HG02678 (cell line): ENCODE measurements at regions not wholly inside any gene's neighbourhood (a gene's known extent, or its start where the extent isn't known, plus 50 kb on each side); places are given as distances from the start of the nearest gene placed in this dataset.
"Not testable (repeated sequence)": the region's sequence is repeated elsewhere in the genome, so short reads cannot be mapped to it uniquely, and the experiment has no call there.

Experiments used
- ATAC-seq: cut with Tn5 transposase; IDR thresholded peaks from one replicate; pipeline ENCODE4 v1.9.1; 2021; ENCODE audit warnings: mild to moderate bottlenecking, moderate library complexity; ENCODE audit not compliant: unreplicated experiment

DNA sequence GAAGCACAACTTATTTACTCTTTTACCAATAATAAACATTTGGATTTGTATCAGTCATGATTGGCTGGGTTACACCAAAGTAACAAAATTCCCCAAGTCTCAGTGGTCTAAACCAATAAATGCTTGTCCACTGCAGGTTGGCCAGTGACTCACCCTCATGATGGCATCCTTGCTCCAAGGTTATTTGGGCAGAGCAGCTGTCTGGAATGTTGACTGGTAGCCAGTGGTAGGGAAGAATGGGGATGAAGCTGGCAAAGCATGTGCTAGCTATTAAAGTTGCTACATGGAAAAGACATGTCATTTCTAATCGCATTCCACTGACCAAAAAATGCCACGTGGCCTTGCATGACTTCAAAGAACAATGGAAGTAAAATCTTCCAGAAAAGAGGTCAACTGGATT, 1168.7 kb upstream of the CELF2 start:
- no peak for ATAC-seq

DNA sequence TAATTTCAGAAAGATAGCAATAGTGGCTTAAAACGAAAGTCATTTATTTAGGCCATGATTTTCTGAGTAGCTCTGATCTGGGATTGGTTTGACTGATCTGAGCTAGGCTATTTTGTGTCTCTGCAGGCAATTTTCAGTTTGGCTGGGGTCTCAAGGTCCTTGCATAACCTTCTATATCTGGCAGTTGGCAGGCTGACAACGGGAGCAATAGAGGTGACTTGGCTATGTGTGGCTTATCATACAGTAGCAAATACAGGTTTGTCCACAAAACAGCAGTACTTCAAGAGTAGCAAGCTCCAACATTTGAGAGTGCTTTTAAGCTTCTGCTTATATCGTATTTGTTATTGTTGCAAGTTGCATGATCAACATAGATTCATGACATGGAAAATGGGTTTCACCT, 1167.3 kb upstream of the CELF2 start:
- ATAC-seq, result no peak

DNA sequence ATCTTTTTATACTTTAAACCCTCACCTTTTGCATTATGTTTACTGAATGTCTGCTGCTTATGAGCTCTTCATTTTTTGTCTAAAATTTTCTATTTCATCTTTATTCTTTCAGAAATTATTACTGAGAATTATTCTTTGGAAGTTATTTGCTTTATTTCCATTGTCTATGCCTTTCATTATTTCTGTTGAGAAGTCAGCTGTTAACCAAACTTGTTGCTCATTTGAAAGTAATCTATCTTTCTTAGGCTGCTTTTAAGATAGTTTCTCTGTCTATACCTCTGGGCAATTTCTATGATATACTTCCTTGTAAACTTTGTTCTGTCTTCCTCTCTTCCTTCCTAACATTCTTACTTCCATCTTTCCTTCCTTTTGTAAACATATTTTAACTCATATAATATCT, 1165.9 kb upstream of the CELF2 start:
- ATAC-seq, result no peak

DNA sequence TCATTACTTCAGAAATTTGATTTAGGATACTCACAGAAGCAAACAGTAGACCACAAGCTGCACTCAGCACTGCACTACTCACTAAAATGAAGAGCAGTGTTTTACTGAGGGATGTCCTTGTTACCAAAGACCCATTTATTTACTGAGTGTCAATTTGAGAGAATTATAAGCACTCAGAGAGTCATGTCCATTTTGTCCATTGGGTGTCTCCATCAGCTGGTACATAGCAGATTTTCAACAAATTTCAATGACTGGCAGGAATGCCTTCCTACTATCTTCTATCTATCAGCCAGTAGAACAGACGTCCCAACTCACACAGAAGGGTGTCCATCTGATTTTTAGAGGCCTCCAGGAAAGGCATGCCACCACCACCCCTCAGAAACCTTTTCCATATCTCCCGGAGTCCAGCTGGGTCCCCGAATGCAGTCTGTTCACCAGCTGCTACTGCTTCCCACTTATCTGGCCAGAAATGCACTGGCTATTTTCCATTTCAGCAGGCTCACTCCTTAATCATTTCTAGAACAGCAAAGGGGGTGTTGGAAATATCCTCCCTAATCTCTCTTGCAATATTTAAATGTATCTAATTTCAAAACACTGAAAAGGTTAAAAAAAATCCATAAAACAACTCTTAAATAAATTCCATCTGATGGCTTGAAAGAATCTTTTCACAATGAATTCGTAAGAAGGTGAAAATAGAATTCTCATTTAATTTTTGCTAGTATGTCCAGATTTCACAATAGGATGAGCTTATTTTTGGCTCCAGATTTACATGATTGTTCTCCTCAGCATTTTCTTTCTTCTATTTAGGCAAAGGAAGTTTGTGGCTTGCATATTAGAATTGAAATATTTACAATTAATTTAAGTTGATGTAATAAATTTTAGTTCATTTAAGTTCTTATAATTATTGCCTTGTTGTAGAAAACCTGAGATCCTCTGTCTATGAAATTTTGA, 1164.0 kb upstream of the CELF2 start:
- ATAC-seq, result no peak

DNA sequence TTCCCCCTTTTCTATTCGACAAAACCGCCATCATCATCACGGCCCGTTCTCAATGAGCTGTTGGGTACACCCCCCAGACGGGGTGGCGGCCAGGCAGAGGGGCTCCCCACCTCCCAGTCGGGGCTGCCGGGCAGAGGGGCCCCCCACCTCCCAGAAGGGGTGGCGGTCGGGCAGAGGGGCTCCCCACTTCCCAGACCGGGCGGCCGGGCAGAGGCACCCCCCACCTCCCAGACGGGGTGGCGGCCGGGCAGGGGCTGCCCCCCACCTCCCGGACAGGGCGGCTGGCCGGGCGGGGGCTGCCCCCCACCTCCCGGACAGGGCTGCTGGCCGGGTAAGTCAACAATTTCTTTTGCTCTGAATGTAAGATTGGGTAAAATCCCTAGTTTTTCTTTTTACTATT, 1162.2 kb upstream of the CELF2 start:
- not testable (repeated sequence) for ATAC-seq

DNA sequence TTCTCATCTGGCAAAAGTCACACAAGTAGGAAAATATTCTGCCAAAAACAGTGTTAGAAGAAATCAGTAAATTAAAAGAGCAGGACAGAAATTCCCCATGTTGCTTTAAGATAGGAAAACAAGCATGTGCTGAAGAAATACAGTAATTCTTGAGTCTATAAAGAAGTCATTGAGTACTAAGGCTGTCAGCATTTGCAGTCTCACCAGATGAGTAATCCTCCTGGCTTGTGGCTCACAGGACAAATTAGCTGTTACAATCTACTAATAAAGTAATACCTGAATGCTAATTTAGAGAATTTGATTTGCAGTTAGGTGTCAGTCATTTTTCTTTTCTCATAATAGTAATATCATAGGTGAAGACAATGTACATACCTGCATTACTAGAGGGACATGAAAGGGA, 1158.9 kb upstream of the CELF2 start:
- no peak for ATAC-seq

DNA sequence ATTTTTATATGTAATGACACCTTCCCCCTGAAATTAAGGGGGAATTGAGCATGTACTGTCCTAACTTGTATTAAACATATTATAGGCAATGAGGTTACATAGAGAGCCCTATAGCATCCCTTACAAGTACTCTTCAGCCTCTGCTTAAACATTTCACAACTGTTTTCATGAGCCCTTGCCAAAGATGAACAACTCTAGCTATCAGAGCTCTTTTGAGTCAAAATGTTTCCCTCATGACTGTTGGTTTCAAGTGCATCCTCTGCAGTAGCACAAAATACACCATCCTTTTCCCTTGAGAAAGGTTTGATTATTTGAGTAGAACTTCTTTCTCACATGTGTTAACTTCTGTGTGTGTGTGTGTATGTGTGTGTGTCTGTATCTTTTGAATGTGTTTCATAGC, 1157.6 kb upstream of the CELF2 start:
- no peak for ATAC-seq

DNA sequence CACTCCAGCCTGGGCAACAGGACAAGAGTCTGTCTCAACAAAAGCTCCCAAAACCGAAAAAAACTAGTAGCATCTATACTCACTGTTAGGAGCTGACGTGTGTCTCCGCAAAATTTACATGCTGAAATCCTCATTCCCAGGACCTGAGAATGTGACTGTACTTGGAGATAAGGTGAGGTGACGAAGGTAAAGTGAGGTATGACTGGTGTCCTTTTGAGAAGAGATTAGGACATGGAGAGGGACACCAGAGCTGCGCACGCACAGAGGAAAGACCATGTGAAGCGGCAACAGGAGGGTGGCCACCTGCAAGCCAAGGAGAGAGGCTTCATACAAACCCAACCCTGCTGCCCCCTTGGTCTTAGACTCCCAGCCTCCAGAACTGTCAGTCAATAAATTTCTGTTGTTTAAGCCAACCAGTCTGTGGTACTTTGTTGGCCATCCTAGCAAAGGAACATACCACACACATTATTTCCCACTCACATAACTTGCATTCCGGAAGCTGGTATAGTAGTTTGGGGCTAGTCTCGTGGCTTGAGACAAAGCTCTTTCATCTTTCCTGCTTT, 1154.0 kb upstream of the CELF2 start:
- no peak for ATAC-seq

DNA sequence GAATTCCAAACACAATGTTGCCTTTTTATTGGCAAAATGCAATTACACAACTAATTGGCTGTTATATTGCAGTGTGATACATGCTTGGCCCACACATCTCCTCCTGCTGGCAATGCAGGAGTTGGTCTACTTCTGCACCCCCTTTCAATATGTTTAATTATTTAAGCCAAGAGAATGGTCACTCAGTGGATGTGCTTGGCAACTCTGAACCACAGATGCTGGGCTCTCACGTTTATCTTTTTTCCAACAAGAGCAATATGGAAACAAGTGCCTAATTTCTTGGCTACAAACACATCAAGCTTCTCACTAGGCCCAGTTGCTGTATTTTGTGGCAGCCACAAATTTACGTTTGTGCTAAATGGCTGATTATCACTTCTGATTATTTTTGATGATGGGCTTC, 1149.2 kb upstream of the CELF2 start:
- no peak for ATAC-seq

DNA sequence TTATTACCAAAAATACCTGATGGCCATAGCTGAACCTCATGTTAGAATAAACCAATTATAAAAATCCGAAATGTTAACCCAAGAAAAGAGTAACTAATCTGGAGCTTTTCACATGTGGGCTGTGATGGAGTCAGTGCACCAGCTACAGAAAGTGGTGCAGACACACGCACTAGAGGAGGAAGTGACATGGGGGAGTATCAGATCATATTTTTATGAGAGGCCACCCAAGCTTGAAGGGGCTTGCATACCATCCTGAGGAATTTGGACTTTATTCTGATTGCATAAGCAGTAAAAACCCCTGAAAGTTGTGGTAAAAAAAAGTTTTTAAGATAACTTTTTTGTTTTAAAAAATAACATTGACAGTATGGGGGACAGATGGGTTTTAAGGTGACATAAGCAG, 1148.5 kb upstream of the CELF2 start:
- ATAC-seq, result no peak

DNA sequence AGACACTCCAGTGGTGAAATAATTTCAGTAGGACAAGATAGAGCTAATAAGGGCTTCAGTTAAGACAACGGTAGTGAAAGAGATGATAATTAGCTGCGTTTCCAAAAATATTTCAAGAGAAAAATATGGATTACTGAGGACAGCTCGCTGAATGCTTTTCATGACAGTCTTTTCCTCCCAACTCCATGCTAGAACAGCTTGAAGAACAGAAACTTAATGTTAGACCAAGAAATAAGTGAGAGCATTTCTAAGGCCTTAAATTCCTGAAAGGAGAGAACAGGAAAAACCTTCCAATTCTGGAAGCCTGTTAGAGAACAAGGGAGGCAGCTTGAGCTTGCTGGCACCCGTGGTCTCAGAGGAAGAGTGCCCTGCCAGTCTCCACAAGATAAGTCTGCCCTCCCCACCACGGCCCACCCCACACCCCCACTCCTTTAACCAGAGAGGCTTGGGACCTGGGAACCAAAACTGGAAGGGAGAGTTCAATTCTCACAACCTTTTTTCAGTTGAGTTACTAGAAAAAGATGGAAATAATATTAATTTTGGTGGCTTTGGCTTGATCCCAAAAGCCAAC, 1148.0 kb upstream of the CELF2 start:
- no peak for ATAC-seq

DNA sequence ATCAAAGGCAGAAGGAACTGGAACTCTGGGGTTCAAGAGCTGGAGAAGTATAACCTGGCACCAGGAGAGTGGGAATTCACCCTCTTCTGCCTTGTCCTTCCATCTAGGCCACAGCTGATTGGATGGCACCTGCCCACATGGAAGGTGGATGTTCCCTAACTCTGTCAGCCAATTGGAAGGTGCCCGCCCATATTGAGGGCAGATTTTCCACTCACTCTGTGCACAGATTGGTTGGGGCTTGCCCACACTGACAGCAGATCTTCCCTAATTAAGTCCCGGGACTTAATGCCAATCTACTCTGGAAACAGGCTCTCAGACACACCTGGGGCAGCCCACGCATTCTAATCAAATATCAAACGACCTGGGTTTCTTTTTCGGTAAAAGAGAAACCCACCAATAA, 1142.3 kb upstream of the CELF2 start:
- no peak for ATAC-seq

DNA sequence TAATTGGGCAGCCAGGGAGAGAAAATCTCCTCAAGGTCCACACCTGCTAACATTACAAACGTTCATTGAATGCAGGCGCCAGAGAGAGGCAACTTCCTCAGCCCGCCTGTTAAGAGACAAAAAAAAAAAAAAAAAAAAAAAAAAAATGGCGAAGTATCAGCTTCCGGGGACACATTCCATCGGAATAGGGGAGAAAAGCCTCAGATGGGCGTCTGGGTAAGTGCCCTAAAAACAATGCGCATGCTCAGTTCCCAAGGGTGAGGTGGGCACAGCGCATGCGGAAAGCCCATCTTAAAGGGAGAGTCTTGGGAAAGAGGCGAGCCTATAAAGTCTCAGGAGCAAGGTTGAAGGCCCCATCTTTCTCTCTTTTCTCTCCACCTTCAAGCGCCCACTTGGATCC, 1139.7 kb upstream of the CELF2 start:
- ATAC-seq, result no peak

DNA sequence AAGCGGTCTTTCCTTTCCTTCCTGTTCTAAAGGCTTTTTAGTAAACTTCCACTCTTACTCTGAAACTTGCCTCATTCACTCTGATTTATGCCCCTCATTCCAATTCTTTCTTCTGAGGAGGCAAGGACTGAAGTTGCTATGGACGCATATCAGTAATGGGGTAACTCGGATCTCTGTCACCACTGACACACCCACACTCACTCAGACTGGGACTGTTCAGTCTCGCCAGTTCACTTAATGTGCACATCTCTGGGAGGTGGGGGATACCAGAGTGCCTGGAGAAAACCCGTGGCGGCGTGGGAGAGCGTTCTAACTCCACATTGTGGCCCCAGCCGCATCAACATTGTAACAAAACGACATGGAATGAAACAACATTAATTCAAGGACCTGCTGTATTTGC, 1139.3 kb upstream of the CELF2 start:
- no peak for ATAC-seq

DNA sequence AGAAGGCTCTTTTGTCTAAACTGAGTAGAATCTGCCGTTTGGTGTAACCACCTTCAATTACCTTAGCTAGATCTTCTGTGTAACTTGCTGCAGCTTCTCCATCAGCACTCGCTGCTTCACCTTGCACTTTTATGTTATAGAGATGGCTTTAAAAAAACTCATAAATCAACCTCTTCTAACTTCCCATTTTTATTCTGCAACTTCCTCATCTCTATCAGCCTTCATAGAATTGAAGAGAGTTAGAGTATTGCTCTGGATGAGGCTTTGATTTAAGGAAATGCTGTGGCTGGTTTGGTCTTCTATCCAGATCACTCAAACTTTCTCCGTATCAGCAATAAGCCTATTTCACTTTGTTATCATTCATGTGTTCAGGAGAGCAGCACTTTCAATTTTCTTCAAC, 1131.9 kb upstream of the CELF2 start:
- ATAC-seq, result no peak

DNA sequence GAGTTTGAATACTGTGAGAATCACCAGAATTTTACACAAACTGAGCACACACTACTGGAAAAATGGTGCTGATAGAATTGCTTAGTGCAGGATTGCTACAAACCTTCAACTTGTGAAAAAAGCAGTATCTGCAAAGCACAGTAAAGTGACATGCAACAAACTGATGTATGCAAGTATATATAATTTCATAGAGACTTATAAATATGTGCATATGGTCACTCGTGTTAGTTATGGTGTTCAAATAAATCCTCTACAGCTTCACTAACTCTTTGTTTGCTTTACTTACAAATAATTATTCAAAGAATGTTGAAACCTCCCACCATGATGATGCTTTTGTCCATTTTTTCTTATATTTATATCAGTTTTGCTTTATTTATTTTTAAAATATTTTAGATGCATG, 1130.9 kb upstream of the CELF2 start:
- no peak for ATAC-seq

DNA sequence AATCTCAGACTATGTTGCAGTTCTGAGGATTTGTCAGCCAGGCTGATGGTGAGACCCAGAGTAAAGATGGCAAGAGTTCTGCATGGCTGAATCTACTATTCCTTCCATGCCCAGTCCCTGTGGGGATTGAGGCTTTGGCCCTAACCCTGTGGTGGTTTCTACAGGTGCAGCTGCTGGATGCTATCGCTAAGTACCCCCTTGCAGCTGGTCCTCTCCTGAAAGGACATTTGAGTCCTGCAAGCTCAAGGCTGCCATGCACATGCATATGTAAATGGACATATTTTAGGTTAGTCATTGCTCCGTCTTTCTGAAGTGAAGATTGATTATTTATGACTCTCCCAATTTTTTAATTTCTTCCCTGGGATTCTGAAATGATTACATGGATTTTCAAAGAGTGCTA, 1122.2 kb upstream of the CELF2 start:
- no peak for ATAC-seq

DNA sequence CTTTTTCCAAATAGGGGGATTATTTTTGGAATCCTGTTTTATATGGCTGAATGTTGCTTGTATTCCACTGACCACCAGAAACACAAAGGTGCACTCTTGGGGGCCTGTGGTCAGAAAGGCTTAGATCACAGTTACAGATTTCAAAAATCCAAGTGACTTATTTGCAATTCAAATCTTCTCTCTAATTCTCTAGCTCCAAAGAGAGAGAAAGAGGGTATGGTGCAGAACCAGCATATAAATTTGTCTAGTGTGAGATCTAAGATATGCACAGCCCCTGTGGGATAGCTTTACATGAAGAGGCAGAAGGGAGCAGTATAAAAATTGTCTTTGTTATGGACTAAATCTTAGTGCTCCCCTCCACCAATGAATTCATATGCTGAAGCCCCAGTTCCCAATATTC, 1121.7 kb upstream of the CELF2 start:
- ATAC-seq, result no peak

DNA sequence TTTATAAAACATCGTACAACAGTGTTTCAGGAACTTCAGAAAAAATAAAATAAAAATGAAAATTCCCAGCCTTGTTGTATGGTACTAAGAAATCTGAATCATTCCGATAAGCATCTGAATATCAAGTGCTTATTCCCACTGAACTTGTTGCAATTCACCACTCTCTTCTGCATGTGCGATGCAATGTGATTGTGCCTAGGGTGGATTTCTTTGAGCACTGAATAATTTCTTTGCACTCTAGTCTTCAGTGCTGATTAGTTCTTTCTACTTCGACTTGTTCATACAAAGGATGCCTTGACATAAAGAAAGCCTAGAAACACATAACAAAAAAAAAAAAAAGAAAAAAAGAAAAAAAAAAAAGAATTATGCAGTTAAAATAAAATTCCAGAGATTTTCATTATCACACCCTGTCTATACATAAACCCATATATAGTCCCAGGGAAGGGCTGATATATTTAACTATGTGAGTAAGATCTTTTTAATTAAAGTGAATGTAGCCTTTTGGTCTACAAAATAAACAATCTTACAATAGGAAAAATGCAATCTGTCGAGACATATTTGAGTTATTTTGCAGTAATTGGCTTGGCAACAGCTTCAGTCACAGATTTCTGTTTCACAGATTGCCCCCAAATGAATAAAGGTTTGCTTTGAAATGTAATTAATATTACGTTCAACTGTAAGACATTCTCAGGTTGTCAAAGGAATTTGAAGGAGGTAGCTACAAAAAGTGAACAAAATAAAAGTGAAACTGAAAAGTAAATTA, 1118.9 kb upstream of the CELF2 start:
- ATAC-seq, result no peak

DNA sequence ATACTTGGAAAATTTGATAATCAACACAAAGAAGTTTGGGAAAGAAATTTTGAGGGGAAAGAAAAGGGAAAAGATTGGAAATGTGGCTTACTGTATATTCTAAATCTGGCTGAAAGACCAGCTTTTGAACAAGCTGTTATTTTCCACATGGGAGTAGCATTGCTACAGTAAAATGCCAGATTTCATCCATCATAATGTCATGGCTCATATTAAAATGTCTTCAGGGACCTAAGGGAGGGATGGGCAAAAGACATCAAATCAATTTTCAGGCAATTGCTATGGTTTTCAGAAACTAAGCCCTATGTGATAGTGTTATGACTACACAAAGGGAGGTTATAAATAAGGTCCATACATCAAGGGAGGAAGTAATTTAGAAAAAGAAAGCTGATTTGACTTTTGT, 1116.9 kb upstream of the CELF2 start:
- no peak for ATAC-seq

DNA sequence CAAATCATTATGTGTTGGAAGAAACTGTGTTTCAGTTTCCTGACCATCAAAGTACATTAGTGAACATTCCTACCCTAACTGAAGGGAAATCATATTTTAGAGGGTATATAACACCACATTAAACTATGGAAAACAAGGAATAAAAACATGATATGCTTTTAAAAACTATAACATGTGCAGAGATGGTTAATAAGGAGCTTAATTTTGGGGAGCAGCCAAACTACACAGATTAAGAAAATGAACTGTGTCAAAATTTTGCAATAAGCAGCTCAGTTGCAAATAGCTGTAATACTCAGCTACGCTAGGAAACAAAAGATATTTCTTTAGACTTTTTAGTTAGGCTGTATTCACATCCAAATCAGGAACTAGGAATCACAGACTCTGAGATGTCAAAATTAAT, 1115.7 kb upstream of the CELF2 start:
- ATAC-seq, result no peak

DNA sequence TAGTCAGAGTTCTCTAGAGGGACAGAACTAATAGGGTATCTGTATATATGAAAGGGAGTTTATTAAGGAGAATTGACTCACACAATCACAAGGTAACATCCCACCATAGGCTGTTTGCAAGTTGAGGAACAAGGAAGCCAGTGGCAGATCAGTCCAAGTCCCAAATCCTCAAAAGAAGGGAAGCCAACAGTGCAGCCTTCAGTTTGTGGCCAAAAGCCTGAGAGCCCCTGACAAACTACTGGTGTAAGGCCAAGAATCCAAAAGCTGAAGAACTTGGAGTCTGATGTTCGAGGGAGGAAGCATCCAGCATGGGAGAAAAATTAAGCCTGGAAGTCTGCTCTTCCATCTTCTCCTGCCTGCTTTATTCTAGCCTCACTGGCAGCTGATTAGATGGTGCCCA, 1107.2 kb upstream of the CELF2 start:
- ATAC-seq, result no peak
